Caco-2 (cell line): ENCODE measurements at regions not wholly inside any gene's neighbourhood (a gene's known extent, or its start where the extent isn't known, plus 50 kb on each side); places are given as distances from the start of the nearest gene placed in this dataset.

ENCODE experiments used
- BruUV-seq: library from RNA; stranded (reverse); fragments of 400-500 nt; replicated peaks from 2 replicates; lab custom pipeline; 2021; lab: Mats Ljungman, UMichigan
- CTCF ChIA-PET: fragments of 300-600 bp; sonication (Branson Sonifier 250); formaldehyde crosslinking; loops from one replicate; lab custom pipeline; 2022; ENCODE audit warnings: antibody characterized with exemption; lab: Charles Lee
- POLR2A ChIA-PET: fragments of 300-600 bp; sonication (Branson Sonifier 250); formaldehyde crosslinking; loops from one replicate; lab custom pipeline; 2022; ENCODE audit warnings: antibody characterized with exemption; lab: Charles Lee
- DNase-seq, 2 experiments: peaks; one replicate each; pipeline versions ENCODE4 v3.0.0 to v3.0.0-alpha.2; 2020 to 2022
- H3K27me3 ChIP-seq: replicated peaks from 2 replicates; pipeline ENCODE4 v1.6.0; 2011; ENCODE audit warnings: low read length; ENCODE audit not compliant: control insufficient read depth, insufficient read depth
- H3K36me3 ChIP-seq: 2 replicates; pipeline ENCODE4 v1.5.1; 2011; ENCODE audit warnings: low read length; ENCODE audit not compliant: control insufficient read depth, insufficient read depth
- H3K4me1 ChIP-seq: fragments of 250-450 bp; sonication (Bioruptor Pico); 2 replicates; pipeline ENCODE4 v1.5.1; 2020; ENCODE audit warnings: mild to moderate bottlenecking
- H3K4me3 ChIP-seq: 2 replicates; pipeline ENCODE4 v1.5.1; 2011; ENCODE audit warnings: low read depth, mild to moderate bottlenecking, control low read depth, low read length
- H3K9me3 ChIP-seq: fragments of 250-450 bp; sonication (Bioruptor Pico); 2 replicates; pipeline ENCODE4 v1.5.1; 2020; ENCODE audit warnings: mild to moderate bottlenecking, moderate library complexity
- H3K27ac Mint-ChIP-seq: one replicate; pipeline ENCODE4 v1.8.0; 2022; ENCODE audit warnings: mixed read lengths; ENCODE audit not compliant: unreplicated experiment
- H3K27me3 Mint-ChIP-seq: one replicate; pipeline ENCODE4 v1.8.0; 2022; ENCODE audit warnings: mixed read lengths; ENCODE audit not compliant: insufficient read depth, unreplicated experiment
- H3K36me3 Mint-ChIP-seq: one replicate; pipeline ENCODE4 v1.8.0; 2022; ENCODE audit warnings: mild to moderate bottlenecking, mixed read lengths; ENCODE audit not compliant: insufficient read depth, unreplicated experiment
- H3K4me1 Mint-ChIP-seq: one replicate; pipeline ENCODE4 v1.8.0; 2022; ENCODE audit warnings: low read depth, mixed read lengths; ENCODE audit not compliant: unreplicated experiment
- H3K4me3 Mint-ChIP-seq: one replicate; pipeline ENCODE4 v1.8.0; 2022; ENCODE audit warnings: mild to moderate bottlenecking, moderate library complexity, mixed read lengths; ENCODE audit not compliant: unreplicated experiment
- H3K9me3 Mint-ChIP-seq: one replicate; pipeline ENCODE4 v1.8.0; 2022; ENCODE audit warnings: mixed read lengths; ENCODE audit not compliant: unreplicated experiment
- CTCF ChIP-seq, 2 experiments: fragments of 200-600 bp in 1 of 2; IDR thresholded peaks; 1 replicate in 1 of 2; 2 replicates in 1 of 2; pipeline versions ENCODE4 v1.5.1 to v1.8.0; 2011 to 2022; ENCODE audit warnings: antibody characterized with exemption in 1 of 2, control low read depth in 1 of 2, inconsistent platforms in 1 of 2, low read depth in 1 of 2, low read length in 1 of 2, mild to moderate bottlenecking in 1 of 2, moderate library complexity in 1 of 2; ENCODE audit not compliant: insufficient read depth in 1 of 2, severe bottlenecking in 1 of 2, unreplicated experiment in 1 of 2
- intact Hi-C: fragments of 100-400 bp; cut with micrococcal nuclease; formaldehyde crosslinking; loops from one replicate; pipeline ENCODE4 v1.10.0; 2022; ENCODE audit not compliant: unreplicated experiment

- Mint-ChIP-seq H3K36me3 (no peaks in the 10 kb centered on the region), H3K27ac (no peak overlapping the region), H3K9me3 (no peaks in the 10 kb centered on the region), H3K4me1 (no peaks in the 10 kb centered on the region), H3K27me3 (peaks cover 4% of the 10 kb centered on the region), H3K4me3 (no peak overlapping the region)
- ChIA-PET POLR2A (no interaction called here), CTCF (no interaction called here)
- Histone ChIP-seq H3K4me1 (peaks cover 4% of the 10 kb centered on the region), H3K36me3 (no peaks in the 10 kb centered on the region), H3K4me3 (no peak overlapping the region), H3K9me3 (no peaks in the 10 kb centered on the region), H3K27me3 (no peaks in the 10 kb centered on the region)
- intact Hi-C loops: no loop called here
- BruUV-seq: no TSS peak
- no peak for TF ChIP-seq CTCF (IDR thresholded peaks at IDR 0.05; ENCODE audit: insufficient read depth in 1 of 2, low read depth in 1 of 2, low read length in 1 of 2, severe bottlenecking in 1 of 2, unreplicated experiment in 1 of 2)
- no peak for DNase-seq
These were observed 53.2 kb upstream of the ABLIM1 start for GRCh38 chr10:114711176-114711868.

GRCh38 chr10:114711869-114712250 is 53.8 kb upstream of the ABLIM1 start:
- no peak overlapping the region for H3K4me3 Mint-ChIP-seq
- H3K9me3 Mint-ChIP-seq: no peaks in the 10 kb centered on the region
- H3K27me3 ChIP-seq: no peaks in the 10 kb centered on the region
- no peak for DNase-seq
- peaks cover 4% of the 10 kb centered on the region for H3K4me1 ChIP-seq
- no peak overlapping the region for H3K27ac Mint-ChIP-seq
- POLR2A ChIA-PET: no interaction called here
- H3K36me3 Mint-ChIP-seq: no peaks in the 10 kb centered on the region
- H3K4me3 ChIP-seq: no peak overlapping the region
- CTCF ChIA-PET: no interaction called here
- no peaks in the 10 kb centered on the region for H3K36me3 ChIP-seq
- no TSS peak for BruUV-seq
- H3K9me3 ChIP-seq: no peaks in the 10 kb centered on the region
- intact Hi-C loops: no loop called here
- TF ChIP-seq CTCF (IDR thresholded peaks at IDR 0.05; ENCODE audit: insufficient read depth in 1 of 2, low read depth in 1 of 2, low read length in 1 of 2, severe bottlenecking in 1 of 2, unreplicated experiment in 1 of 2): no peak
- no peaks in the 10 kb centered on the region for H3K4me1 Mint-ChIP-seq
- H3K27me3 Mint-ChIP-seq: peaks cover 4% of the 10 kb centered on the region

GRCh38 chr10:114713525-114714090 is 55.5 kb upstream of the ABLIM1 start:
- no peaks in the 10 kb centered on the region for H3K9me3 Mint-ChIP-seq
- intact Hi-C loops: no loop called here
- no peaks in the 10 kb centered on the region for H3K4me1 Mint-ChIP-seq
- H3K4me3 ChIP-seq: no peak overlapping the region
- H3K27me3 Mint-ChIP-seq: peaks cover 4% of the 10 kb centered on the region
- H3K36me3 ChIP-seq: no peaks in the 10 kb centered on the region
- DNase-seq: no peak
- no peaks in the 10 kb centered on the region for H3K36me3 Mint-ChIP-seq
- H3K27ac Mint-ChIP-seq: no peak overlapping the region
- no peaks in the 10 kb centered on the region for H3K9me3 ChIP-seq
- H3K4me1 ChIP-seq: peaks cover 4% of the 10 kb centered on the region
- BruUV-seq: no TSS peak
- ChIA-PET POLR2A (interaction anchor here (0.6 kb wide), 1 partner anchor 224 kb away, joined by 5 read pairs; the partner anchor contains the start of gene TRUB1), CTCF (interaction anchor here (0.5 kb wide), 1 partner anchor 239 kb away, joined by 3 read pairs; no protein-coding TSS in a partner anchor)
- TF ChIP-seq CTCF (IDR thresholded peaks at IDR 0.05; ENCODE audit: insufficient read depth in 1 of 2, low read depth in 1 of 2, low read length in 1 of 2, severe bottlenecking in 1 of 2, unreplicated experiment in 1 of 2): no peak
- no peaks in the 10 kb centered on the region for H3K27me3 ChIP-seq
- no peak overlapping the region for H3K4me3 Mint-ChIP-seq
